ENCODE measurements at regions not wholly inside any gene's neighbourhood (a gene's known extent, or its start where the extent isn't known, plus 50 kb on each side); places are given as distances from the start of the nearest gene placed in this dataset.

DNA sequence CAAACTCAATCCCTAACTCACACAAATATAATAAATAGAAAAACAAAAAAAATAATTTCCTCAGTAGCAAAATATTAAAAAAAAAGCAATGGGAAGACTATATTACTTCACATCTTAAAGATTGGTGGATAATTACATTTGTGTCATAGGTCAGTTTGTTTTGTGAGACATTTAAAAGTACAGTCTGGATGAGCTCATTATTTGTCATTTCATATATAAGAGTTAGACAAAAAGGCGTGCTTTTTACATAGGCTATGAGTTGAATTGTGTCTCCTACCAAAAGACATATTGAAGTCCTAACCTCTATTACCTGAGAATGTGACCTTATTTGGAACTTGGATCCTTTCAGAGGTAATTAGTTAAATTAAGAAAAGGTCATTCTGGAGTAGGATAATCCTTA is 710.1 kb upstream of the CBLB start:
- no peak overlapping the region for H3K4me3 ChIP-seq (ENCODE audit: low read depth, low read length)
- no peak for DNase-seq
- H3K27ac ChIP-seq = no peak overlapping the region
- H3K27me3 ChIP-seq (replicated peaks) = no peaks in the 10 kb centered on the region
- TF ChIP-seq, protein P1, sequence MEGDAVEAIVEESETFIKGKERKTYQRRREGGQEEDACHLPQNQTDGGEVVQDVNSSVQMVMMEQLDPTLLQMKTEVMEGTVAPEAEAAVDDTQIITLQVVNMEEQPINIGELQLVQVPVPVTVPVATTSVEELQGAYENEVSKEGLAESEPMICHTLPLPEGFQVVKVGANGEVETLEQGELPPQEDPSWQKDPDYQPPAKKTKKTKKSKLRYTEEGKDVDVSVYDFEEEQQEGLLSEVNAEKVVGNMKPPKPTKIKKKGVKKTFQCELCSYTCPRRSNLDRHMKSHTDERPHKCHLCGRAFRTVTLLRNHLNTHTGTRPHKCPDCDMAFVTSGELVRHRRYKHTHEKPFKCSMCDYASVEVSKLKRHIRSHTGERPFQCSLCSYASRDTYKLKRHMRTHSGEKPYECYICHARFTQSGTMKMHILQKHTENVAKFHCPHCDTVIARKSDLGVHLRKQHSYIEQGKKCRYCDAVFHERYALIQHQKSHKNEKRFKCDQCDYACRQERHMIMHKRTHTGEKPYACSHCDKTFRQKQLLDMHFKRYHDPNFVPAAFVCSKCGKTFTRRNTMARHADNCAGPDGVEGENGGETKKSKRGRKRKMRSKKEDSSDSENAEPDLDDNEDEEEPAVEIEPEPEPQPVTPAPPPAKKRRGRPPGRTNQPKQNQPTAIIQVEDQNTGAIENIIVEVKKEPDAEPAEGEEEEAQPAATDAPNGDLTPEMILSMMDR (IDR thresholded peaks at IDR 0.05; ENCODE audit: low read depth, low read length, missing control alignments) = no peak
- no peaks in the 10 kb centered on the region for H3K36me3 ChIP-seq (replicated peaks)
- in situ Hi-C loops (cut with HindIII; ENCODE audit: low pct_ligation_motif_present, low sequenced_read_pairs) = no loop called here

DNA sequence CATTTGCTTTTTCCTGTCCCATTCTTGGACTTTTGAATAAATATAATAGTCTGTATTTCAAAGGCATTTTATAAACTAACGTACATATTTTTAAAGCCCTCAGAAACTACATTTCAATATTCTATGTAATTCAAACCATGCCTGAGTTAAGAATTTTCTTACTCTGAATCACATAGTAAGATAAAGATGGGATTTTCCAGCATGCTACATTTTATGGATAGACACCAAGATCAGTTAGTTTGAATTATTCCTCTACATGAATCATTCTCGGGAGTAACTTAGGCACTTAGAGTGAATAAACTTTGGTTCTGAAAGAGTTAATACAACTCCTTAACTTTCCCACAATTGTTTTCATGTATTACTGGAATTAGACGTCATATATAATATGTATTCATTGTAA is 713.3 kb upstream of the CBLB start:
- TF ChIP-seq, protein P1 (IDR thresholded peaks at IDR 0.05; ENCODE audit: low read depth, low read length, missing control alignments) = no peak
- Histone ChIP-seq H3K27ac (no peak overlapping the region), H3K27me3 (replicated peaks) (no peaks in the 10 kb centered on the region), H3K4me3 (ENCODE audit: low read depth, low read length) (no peak overlapping the region), H3K36me3 (replicated peaks) (no peaks in the 10 kb centered on the region)
- in situ Hi-C loops (cut with HindIII; ENCODE audit: low pct_ligation_motif_present, low sequenced_read_pairs) = no loop called here
- no peak for DNase-seq

DNA sequence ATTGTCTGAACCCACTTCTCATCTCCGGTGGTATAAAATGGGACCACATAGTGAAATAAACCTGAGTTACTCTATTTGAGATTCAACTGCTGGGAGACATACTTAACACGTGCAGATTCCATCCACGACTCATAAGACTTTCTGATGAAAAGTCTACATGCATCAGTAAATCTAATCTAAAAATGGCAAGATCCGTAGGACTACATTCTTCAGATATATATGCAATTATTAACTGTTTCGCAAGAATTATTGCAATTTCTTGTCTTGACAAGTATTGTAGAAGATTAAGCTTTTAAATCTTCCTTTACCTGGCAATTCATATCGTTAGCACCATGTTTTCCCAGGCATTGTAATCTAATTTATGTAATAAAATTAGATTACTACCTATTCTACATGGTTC is 718.7 kb upstream of the CBLB start:
- H3K36me3 ChIP-seq (replicated peaks) = no peaks in the 10 kb centered on the region
- no peak overlapping the region for H3K27ac ChIP-seq
- TF ChIP-seq, protein P1 (IDR thresholded peaks at IDR 0.05; ENCODE audit: low read depth, low read length, missing control alignments) = no peak
- in situ Hi-C loops (cut with HindIII; ENCODE audit: low pct_ligation_motif_present, low sequenced_read_pairs) = no loop called here
- H3K27me3 ChIP-seq (replicated peaks) = no peaks in the 10 kb centered on the region
- no peak for DNase-seq
- H3K4me3 ChIP-seq (ENCODE audit: low read depth, low read length) = no peak overlapping the region

DNA sequence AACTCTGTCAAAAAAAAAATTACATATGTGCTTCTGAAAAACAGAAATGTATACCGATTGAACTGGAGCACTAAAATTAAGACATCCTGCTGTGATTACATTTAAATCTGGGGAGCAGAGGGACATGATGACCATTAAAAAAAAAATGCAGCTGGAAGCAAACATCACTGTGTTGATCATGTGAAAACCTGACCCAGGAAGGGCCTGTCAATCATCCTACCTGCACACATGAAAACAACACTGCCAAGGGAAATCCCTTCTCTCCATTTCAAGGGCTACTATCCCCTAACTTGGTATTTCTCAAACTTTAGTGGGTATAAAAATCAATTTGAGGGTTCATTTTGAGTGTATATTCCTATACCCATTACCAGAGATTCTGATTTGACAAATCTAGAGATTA is 719.9 kb upstream of the CBLB start:
- in situ Hi-C loops (cut with HindIII; ENCODE audit: low pct_ligation_motif_present, low sequenced_read_pairs) = no loop called here
- H3K27me3 ChIP-seq (replicated peaks) = no peaks in the 10 kb centered on the region
- TF ChIP-seq, protein P1 (IDR thresholded peaks at IDR 0.05; ENCODE audit: low read depth, low read length, missing control alignments) = no peak
- H3K27ac ChIP-seq = no peak overlapping the region
- no peak for DNase-seq
- no peak overlapping the region for H3K4me3 ChIP-seq (ENCODE audit: low read depth, low read length)
- H3K36me3 ChIP-seq (replicated peaks) = no peaks in the 10 kb centered on the region

DNA sequence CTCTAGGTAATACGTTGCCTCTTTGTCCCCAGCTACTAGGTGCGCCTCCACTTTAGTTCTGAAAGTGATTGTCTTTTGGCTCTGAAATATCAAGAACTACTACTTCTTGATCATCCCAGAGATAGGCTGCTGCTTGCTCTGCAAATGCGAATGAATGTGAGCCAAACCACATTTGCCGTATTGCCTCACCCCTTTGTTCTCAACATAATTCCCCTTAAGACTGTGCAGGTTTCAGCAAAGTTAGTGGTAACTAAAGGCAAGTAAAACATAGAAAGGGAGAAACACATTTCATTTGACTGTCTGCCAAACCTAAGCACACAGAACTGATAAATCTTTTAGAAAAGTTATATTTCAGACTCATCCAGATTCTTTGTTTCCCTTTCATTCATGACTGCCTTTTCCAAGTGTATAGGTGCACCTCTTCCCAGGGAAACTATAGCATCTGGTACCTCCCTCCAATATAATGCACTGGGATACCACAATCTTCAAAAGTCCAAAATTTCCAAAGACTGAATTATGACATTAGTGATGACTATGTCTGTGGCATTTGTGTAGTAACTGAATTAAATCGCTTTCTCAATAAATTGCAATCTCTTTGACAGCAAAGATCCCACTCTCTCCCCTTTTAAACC is 720.6 kb upstream of the CBLB start:
- DNase-seq = no peak
- no peak overlapping the region for H3K27ac ChIP-seq
- TF ChIP-seq, protein P1 (IDR thresholded peaks at IDR 0.05; ENCODE audit: low read depth, low read length, missing control alignments) = no peak
- in situ Hi-C loops (cut with HindIII; ENCODE audit: low pct_ligation_motif_present, low sequenced_read_pairs) = no loop called here
- H3K36me3 ChIP-seq (replicated peaks) = no peaks in the 10 kb centered on the region
- H3K4me3 ChIP-seq (ENCODE audit: low read depth, low read length) = no peak overlapping the region
- H3K27me3 ChIP-seq (replicated peaks) = no peaks in the 10 kb centered on the region

DNA sequence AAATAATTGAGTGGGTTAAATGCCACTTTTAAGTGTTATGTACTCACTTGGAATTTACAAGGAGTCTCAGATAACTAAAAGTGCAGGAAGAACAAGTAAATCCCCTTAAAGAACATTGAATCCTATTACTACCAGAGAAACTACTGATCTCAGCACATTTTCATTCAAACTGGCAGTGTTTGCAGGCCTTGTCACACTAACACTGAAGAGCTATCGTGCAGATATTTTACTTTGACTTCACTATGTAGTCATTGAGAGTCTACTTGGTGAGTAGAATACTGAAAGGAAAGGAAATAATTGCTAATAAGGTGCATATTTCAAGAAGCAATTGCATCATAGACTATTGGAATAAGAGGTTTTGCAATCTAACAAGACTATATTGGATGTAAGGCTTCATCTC is 721.4 kb upstream of the CBLB start:
- Histone ChIP-seq H3K27ac (no peak overlapping the region), H3K36me3 (replicated peaks) (no peaks in the 10 kb centered on the region), H3K4me3 (ENCODE audit: low read depth, low read length) (no peak overlapping the region), H3K27me3 (replicated peaks) (no peaks in the 10 kb centered on the region)
- TF ChIP-seq, protein P1 (IDR thresholded peaks at IDR 0.05; ENCODE audit: low read depth, low read length, missing control alignments) = no peak
- DNase-seq = no peak
- in situ Hi-C loops (cut with HindIII; ENCODE audit: low pct_ligation_motif_present, low sequenced_read_pairs) = no loop called here

Data from brain microvascular endothelial cell (primary cell).